ENCODE measurements at regions not wholly inside any gene's neighbourhood (a gene's known extent, or its start where the extent isn't known, plus 50 kb on each side); places are given as distances from the start of the nearest gene placed in this dataset.

- TF ChIP-seq, protein P1, sequence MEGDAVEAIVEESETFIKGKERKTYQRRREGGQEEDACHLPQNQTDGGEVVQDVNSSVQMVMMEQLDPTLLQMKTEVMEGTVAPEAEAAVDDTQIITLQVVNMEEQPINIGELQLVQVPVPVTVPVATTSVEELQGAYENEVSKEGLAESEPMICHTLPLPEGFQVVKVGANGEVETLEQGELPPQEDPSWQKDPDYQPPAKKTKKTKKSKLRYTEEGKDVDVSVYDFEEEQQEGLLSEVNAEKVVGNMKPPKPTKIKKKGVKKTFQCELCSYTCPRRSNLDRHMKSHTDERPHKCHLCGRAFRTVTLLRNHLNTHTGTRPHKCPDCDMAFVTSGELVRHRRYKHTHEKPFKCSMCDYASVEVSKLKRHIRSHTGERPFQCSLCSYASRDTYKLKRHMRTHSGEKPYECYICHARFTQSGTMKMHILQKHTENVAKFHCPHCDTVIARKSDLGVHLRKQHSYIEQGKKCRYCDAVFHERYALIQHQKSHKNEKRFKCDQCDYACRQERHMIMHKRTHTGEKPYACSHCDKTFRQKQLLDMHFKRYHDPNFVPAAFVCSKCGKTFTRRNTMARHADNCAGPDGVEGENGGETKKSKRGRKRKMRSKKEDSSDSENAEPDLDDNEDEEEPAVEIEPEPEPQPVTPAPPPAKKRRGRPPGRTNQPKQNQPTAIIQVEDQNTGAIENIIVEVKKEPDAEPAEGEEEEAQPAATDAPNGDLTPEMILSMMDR (IDR thresholded peaks at IDR 0.05): no peak
- no peak for DNase-seq
- Histone ChIP-seq H3K9me3 (peaks cover 4% of the 10 kb centered on the region), H3K4me3 (no peak overlapping the region), H3K36me3 (no peaks in the 10 kb centered on the region), H3K4me1 (no peaks in the 10 kb centered on the region), H3K27ac (no peak overlapping the region), H3K27me3 (ENCODE audit: low read depth) (no peaks in the 10 kb centered on the region)
- ATAC-seq: no peak
- intact Hi-C loops (cut with DNase I): no loop called here
Observed at GRCh38 chr13:65347420-65348030, 1882.6 kb downstream of the PCDH9 start.

DNA sequence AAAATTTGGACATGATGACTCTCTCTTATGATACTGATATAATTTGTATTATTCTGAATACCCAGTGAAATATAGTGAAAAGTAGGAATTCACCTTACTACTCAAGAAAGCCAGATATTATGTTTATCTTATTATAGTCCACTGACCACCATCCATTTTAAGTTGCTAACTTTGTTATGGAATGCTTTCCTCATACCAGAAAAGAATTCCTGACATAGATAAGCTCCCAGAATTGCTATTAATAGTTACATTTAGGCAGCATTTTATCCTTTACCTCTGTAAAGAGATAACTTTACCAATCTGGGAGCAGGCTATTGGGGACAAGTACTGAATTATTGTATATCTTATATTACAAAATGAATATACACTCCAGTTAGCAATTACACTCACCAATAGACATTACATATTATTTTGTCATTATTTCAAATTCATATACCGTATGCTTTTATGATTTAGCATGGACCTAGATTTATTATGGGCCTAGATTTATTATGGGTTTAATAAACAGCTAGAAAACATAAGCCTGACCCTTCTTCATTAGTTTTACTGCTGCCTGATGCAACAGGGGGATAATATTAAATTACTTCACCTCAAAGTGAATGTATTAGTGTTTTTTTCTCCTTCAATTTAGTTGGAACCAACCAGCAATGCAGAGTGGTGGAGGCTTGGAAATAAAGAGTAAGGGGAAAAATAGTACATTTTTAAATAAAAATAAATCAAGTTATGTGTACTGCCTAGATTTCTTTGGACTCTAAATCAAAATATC is 1886.1 kb downstream of the PCDH9 start:
- intact Hi-C loops (cut with DNase I): no loop called here
- no peaks in the 10 kb centered on the region for H3K27me3 ChIP-seq (ENCODE audit: low read depth)
- no peak overlapping the region for H3K4me3 ChIP-seq
- DNase-seq: no peak
- ATAC-seq: no peak
- peaks cover 4% of the 10 kb centered on the region for H3K9me3 ChIP-seq
- TF ChIP-seq, protein P1 (IDR thresholded peaks at IDR 0.05): no peak
- no peaks in the 10 kb centered on the region for H3K36me3 ChIP-seq
- H3K4me1 ChIP-seq: no peaks in the 10 kb centered on the region
- no peak overlapping the region for H3K27ac ChIP-seq

DNA sequence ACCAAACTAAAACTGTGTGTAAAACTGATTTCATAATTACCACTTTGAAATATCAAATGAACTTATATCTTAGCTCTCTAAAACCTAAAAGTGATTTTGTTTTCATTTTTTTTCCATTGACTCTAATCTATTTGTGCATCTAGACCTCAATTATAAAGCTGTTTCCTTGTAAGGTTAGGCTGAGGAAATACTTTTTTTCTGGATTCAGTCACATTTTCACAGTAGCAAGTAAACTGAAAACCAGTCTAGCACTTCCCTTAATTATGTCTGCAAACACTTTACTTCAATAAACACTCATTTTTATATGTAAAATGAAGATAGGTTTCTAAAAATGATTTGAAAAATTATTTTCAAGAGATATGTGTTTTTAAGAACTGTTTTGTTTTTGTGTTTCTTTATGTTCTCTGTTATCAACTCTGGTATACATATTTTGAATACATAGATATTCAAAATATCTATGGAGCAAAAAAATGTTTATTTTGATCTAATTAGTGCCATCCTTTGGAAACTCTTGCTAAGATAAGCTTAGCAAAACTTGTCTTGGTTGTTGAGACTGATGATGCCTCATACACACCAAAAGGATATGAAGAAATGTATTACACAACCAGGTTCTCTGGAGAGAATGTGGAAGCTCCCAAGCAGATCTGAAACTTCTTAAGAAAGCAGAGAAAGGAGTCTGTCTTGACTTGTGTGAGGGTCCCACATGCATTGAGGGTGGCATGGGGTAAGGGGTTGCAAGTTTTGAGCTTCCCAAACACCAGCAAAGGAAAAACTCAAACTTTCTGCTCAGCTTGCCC is 1887.4 kb downstream of the PCDH9 start:
- H3K27me3 ChIP-seq (ENCODE audit: low read depth): no peaks in the 10 kb centered on the region
- no peaks in the 10 kb centered on the region for H3K36me3 ChIP-seq
- TF ChIP-seq, protein P1 (IDR thresholded peaks at IDR 0.05): no peak
- DNase-seq (no peak), ATAC-seq (no peak)
- H3K4me3 ChIP-seq: no peak overlapping the region
- intact Hi-C loops (cut with DNase I): no loop called here
- H3K27ac ChIP-seq: no peak overlapping the region
- H3K4me1 ChIP-seq: no peaks in the 10 kb centered on the region
- H3K9me3 ChIP-seq: peaks cover 4% of the 10 kb centered on the region

DNA sequence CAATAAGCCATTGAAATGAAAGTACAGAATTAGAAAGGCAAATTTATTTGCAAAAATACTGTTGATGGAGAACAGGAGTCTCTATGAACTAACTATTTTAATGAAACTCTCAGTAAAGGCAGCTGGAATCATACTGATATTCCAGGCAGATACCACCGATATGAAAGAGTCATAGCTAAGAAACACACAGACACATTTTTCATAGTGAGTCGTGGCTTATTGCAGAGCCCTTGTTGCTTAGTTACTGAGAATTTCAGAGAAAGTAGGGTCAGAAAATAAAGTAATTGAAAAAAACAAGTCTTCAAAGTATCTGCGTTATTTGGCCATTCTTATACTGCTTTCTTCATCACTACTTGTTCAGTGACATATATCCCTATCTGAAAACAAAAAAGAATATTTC is 1890.9 kb downstream of the PCDH9 start:
- no peak for ATAC-seq
- TF ChIP-seq, protein P1 (IDR thresholded peaks at IDR 0.05): no peak
- H3K36me3 ChIP-seq: no peaks in the 10 kb centered on the region
- DNase-seq: no peak
- no peak overlapping the region for H3K4me3 ChIP-seq
- no peaks in the 10 kb centered on the region for H3K27me3 ChIP-seq (ENCODE audit: low read depth)
- no peak overlapping the region for H3K27ac ChIP-seq
- no peaks in the 10 kb centered on the region for H3K9me3 ChIP-seq
- intact Hi-C loops (cut with DNase I): no loop called here
- no peaks in the 10 kb centered on the region for H3K4me1 ChIP-seq

- H3K36me3 ChIP-seq: no peaks in the 10 kb centered on the region
- H3K9me3 ChIP-seq: no peaks in the 10 kb centered on the region
- TF ChIP-seq, protein P1 (IDR thresholded peaks at IDR 0.05): no peak
- no peak overlapping the region for H3K27ac ChIP-seq
- DNase-seq (no peak), ATAC-seq (no peak)
- no peaks in the 10 kb centered on the region for H3K27me3 ChIP-seq (ENCODE audit: low read depth)
- intact Hi-C loops (cut with DNase I): no loop called here
- no peak overlapping the region for H3K4me3 ChIP-seq
- H3K4me1 ChIP-seq: no peaks in the 10 kb centered on the region
Observed at GRCh38 chr13:65336916-65337315, 1893.2 kb downstream of the PCDH9 start.

All from lower lobe of right lung (tissue), 2 donors.